ENCODE measurements at regions not wholly inside any gene's neighbourhood (a gene's known extent, or its start where the extent isn't known, plus 50 kb on each side); places are given as distances from the start of the nearest gene placed in this dataset.

DNA sequence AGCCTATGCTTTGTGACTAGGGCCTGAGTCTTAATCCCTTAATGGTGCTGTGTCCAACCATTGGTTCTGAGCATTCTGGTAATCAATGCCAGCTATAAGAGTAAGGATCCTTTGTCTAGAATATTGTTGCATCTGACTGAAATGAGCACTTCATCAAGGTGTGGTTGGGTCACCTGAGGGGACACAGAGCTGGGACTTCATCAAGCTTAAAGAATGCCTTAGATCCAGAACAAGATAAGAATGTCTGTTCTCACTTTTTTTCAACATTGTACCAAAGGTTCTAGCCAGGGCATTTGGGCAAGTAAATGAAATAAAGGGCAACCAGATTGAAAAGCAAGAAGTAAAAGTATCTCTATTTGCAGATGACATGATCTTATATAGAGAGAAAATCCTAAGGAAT lies 280.4 kb downstream of the MTERF1 start:
- Histone ChIP-seq H3K9me3 (no peaks in the 10 kb centered on the region), H3K27me3 (no peaks in the 10 kb centered on the region), H3K27ac (no peak overlapping the region), H3K36me3 (no peaks in the 10 kb centered on the region), H3K4me1 (no peaks in the 10 kb centered on the region), H3K4me3 (no peak overlapping the region)
- DNase-seq (ENCODE audit: low spot score in 2 of 2) = no peak
- no peak for TF ChIP-seq POLR2AphosphoS5 (IDR thresholded peaks at IDR 0.05)
- TF ChIP-seq EP300 (IDR thresholded peaks at IDR 0.05) = no peak
- no peak for TF ChIP-seq POLR2A (IDR thresholded peaks at IDR 0.05)
- TF ChIP-seq, protein P1, sequence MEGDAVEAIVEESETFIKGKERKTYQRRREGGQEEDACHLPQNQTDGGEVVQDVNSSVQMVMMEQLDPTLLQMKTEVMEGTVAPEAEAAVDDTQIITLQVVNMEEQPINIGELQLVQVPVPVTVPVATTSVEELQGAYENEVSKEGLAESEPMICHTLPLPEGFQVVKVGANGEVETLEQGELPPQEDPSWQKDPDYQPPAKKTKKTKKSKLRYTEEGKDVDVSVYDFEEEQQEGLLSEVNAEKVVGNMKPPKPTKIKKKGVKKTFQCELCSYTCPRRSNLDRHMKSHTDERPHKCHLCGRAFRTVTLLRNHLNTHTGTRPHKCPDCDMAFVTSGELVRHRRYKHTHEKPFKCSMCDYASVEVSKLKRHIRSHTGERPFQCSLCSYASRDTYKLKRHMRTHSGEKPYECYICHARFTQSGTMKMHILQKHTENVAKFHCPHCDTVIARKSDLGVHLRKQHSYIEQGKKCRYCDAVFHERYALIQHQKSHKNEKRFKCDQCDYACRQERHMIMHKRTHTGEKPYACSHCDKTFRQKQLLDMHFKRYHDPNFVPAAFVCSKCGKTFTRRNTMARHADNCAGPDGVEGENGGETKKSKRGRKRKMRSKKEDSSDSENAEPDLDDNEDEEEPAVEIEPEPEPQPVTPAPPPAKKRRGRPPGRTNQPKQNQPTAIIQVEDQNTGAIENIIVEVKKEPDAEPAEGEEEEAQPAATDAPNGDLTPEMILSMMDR (IDR thresholded peaks at IDR 0.05) = no peak

DNA sequence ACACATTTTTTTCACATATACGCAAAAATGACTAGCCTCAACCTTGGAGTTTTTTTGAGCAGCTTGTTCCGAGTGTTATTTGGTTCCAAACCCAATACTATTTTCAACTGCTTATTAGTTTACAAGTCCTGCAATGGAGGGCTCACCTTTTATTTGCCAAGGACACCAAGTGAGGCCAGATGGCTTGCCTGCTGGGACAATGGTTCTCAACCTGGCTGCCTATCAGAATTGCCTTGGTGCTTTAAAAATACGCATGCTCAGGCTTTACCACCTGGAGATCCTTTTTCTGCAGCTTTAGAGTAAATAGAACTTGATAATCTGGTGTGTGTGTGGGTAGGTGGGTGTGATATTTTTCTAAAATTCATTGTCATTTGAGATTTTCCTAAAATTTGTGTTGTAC lies 276.8 kb downstream of the MTERF1 start:
- H3K27ac ChIP-seq = no peak overlapping the region
- no peaks in the 10 kb centered on the region for H3K4me1 ChIP-seq
- H3K36me3 ChIP-seq = no peaks in the 10 kb centered on the region
- WGBS = 86% methylated on average over 3 of the region's 3 CpGs
- no peak for DNase-seq (ENCODE audit: low spot score in 2 of 2)
- H3K27me3 ChIP-seq = no peaks in the 10 kb centered on the region
- TF ChIP-seq EP300 (IDR thresholded peaks at IDR 0.05) (no peak), POLR2A (IDR thresholded peaks at IDR 0.05) (no peak), POLR2AphosphoS5 (IDR thresholded peaks at IDR 0.05) (no peak)
- no peaks in the 10 kb centered on the region for H3K9me3 ChIP-seq
- no peak overlapping the region for H3K4me3 ChIP-seq

DNA sequence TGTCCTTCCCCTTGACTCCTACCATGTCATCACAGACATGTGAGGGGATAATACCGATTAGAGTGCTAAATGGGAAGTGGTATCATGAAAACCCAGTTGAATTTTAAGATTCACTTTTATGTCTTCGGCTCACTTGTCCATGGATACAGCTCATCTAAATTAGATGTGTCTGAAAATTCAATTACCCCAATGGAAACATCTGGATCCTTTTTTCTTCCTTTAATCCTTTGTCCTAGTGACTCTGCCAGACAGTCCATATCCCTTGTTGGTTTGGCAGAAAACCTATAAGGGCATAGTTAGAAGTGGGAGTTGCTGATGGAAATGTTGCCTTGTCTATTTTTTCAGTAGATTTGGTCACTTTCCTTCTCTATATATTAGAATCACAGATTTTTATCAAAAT lies 271.9 kb downstream of the MTERF1 start:
- 70% methylated on average over 2 of the region's 2 CpGs for WGBS
- Histone ChIP-seq H3K27ac (no peak overlapping the region), H3K4me1 (no peaks in the 10 kb centered on the region), H3K4me3 (no peak overlapping the region), H3K36me3 (no peaks in the 10 kb centered on the region), H3K27me3 (no peaks in the 10 kb centered on the region), H3K9me3 (no peaks in the 10 kb centered on the region)
- DNase-seq (ENCODE audit: low spot score in 2 of 2) = no peak
- TF ChIP-seq POLR2A (IDR thresholded peaks at IDR 0.05) (no peak), EP300 (IDR thresholded peaks at IDR 0.05) (no peak), POLR2AphosphoS5 (IDR thresholded peaks at IDR 0.05) (no peak)
- TF ChIP-seq, protein P1 (IDR thresholded peaks at IDR 0.05) = no peak

DNA sequence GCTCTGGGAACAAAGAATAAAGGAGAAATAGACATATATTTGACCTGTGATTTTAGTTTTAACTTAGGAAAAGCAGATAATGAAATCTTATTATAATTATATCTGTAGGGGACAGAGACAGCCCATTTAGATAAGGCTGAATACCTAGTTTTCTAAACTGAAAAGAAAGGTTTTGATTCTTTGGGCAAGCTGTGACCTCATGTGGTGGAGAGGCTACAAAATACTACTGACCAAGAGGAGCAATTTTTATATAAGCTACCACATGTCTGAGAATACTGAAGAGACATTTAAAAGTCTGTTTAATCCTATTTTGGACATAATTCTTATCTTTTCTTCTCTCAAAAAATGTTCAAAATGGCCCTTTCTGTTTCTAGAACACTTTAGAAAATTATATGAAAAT lies 271.0 kb downstream of the MTERF1 start:
- no peaks in the 10 kb centered on the region for H3K36me3 ChIP-seq
- no peaks in the 10 kb centered on the region for H3K9me3 ChIP-seq
- TF ChIP-seq EP300 (IDR thresholded peaks at IDR 0.05) (no peak), POLR2AphosphoS5 (IDR thresholded peaks at IDR 0.05) (no peak), POLR2A (IDR thresholded peaks at IDR 0.05) (no peak)
- TF ChIP-seq, protein P1 (IDR thresholded peaks at IDR 0.05) = no peak
- H3K4me3 ChIP-seq = no peak overlapping the region
- no peak for DNase-seq (ENCODE audit: low spot score in 2 of 2)
- H3K27me3 ChIP-seq = no peaks in the 10 kb centered on the region
- H3K27ac ChIP-seq = no peak overlapping the region
- H3K4me1 ChIP-seq = no peaks in the 10 kb centered on the region

DNA sequence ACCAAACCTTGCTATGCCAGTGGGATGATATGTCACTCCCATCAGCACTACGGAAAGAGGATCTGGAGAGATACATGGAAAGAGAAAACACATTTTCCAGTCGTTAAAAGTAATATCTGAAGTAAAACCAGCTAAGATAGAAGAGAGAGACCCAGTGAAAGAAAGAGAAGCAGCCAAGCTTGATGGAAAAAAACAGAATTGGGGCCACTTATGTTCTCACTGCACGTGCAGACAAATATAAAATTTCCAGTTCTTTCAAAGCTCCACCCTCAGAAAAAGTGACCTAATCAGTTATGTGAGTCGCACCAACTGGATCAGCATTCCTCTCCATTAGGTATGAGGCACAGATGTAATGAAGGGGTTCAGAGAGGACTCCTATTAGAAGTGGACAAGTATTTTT lies 266.1 kb downstream of the MTERF1 start:
- H3K4me1 ChIP-seq = no peaks in the 10 kb centered on the region

More for the DNA sequence above, 266.1 kb downstream of the MTERF1 start:
- no peak for TF ChIP-seq POLR2A (IDR thresholded peaks at IDR 0.05)
- TF ChIP-seq, protein P1 (IDR thresholded peaks at IDR 0.05) = no peak
- Histone ChIP-seq H3K9me3 (no peaks in the 10 kb centered on the region), H3K36me3 (no peaks in the 10 kb centered on the region), H3K4me3 (no peak overlapping the region), H3K27ac (no peak overlapping the region), H3K27me3 (peaks cover 2% of the 10 kb centered on the region)
- 70% methylated on average over 4 of the region's 4 CpGs for WGBS
- DNase-seq (ENCODE audit: low spot score in 2 of 2) = no peak

All from suprapubic skin (tissue), 4 donors.